Endodermal cell (in vitro differentiated cells): ENCODE measurements at regions not wholly inside any gene's neighbourhood (a gene's known extent, or its start where the extent isn't known, plus 50 kb on each side); places are given as distances from the start of the nearest gene placed in this dataset.

Experiments
- DNase-seq: peaks from one replicate; pipeline ENCODE4 v3.0.0-alpha.2; 2017
- H3K27ac ChIP-seq: 2 replicates; pipeline ENCODE4 v1.5.1; 2013; ENCODE audit warnings: mild to moderate bottlenecking, low read depth, low read length, moderate library complexity
- H3K27me3 ChIP-seq: 2 replicates; pipeline ENCODE4 v1.6.1; 2013; ENCODE audit warnings: mild to moderate bottlenecking, low read length, moderate library complexity; ENCODE audit not compliant: insufficient read depth, control insufficient read depth, poor library complexity, severe bottlenecking
- H3K36me3 ChIP-seq: 2 replicates; pipeline ENCODE4 v1.7.0; 2013; ENCODE audit warnings: mild to moderate bottlenecking, low read length, moderate library complexity; ENCODE audit not compliant: control insufficient read depth, insufficient read depth
- H3K4me1 ChIP-seq: one replicate; pipeline ENCODE4 v1.7.0; 2013; ENCODE audit warnings: low read length; ENCODE audit not compliant: control insufficient read depth, insufficient read depth
- H3K4me3 ChIP-seq: 2 replicates; pipeline ENCODE4 v1.5.1; 2013; ENCODE audit warnings: mild to moderate bottlenecking, low read length, moderate library complexity
- H3K9ac ChIP-seq: 2 replicates; pipeline ENCODE4 v1.6.1; 2013; ENCODE audit warnings: mild to moderate bottlenecking, low read length, moderate library complexity; ENCODE audit not compliant: poor library complexity, severe bottlenecking; ENCODE audit errors: extremely low read depth
- H3K9me3 ChIP-seq: 2 replicates; pipeline ENCODE4 v1.6.1; 2013; ENCODE audit warnings: mild to moderate bottlenecking, low read length, moderate library complexity; ENCODE audit not compliant: control insufficient read depth
- H3K27ac Mint-ChIP-seq: 2 replicates; pipeline ENCODE4 v1.8.0; 2020; ENCODE audit warnings: mixed read lengths
- H3K27me3 Mint-ChIP-seq: 2 replicates; pipeline ENCODE4 v1.8.0; 2021; ENCODE audit warnings: mild to moderate bottlenecking, mixed read lengths; ENCODE audit not compliant: insufficient read depth
- H3K36me3 Mint-ChIP-seq: 2 replicates; pipeline ENCODE4 v1.8.0; 2020; ENCODE audit warnings: low read depth, mixed read lengths
- H3K4me1 Mint-ChIP-seq: 2 replicates; pipeline ENCODE4 v1.8.0; 2020; ENCODE audit warnings: mixed read lengths
- H3K4me3 Mint-ChIP-seq: 2 replicates; pipeline ENCODE4 v1.8.0; 2020; ENCODE audit warnings: mild to moderate bottlenecking, moderate library complexity, mixed read lengths
- H3K9me3 Mint-ChIP-seq: 2 replicates; pipeline ENCODE4 v1.8.0; 2020; ENCODE audit warnings: mild to moderate bottlenecking, mixed read lengths
- CTCF ChIP-seq: fragments of 200-600 bp; sonication (generic); conservative IDR thresholded peaks from 2 replicates; pipeline ENCODE4 v1.5.0; 2021; ENCODE audit warnings: antibody characterized with exemption, mild to moderate bottlenecking
- WGBS, 2 experiments: methylation state at CpG; one replicate each; pipeline versions ENCODE4 v1.1.5 to v1.1.7; 2013; ENCODE audit warnings: missing lambda C conversion rate in 2 of 2, mixed read lengths in 1 of 2; ENCODE audit not compliant: insufficient coverage in 1 of 2, insufficient read length in 1 of 2; 5-methylcytosine and 5-hydroxymethylcytosine counted together

- no peaks in the 10 kb centered on the region for H3K27me3 ChIP-seq
- Mint-ChIP-seq H3K27me3 (no peaks in the 10 kb centered on the region), H3K36me3 (no peaks in the 10 kb centered on the region), H3K9me3 (no peaks in the 10 kb centered on the region), H3K4me3 (no peak overlapping the region), H3K27ac (no peak overlapping the region), H3K4me1 (no peaks in the 10 kb centered on the region)
- no peaks in the 10 kb centered on the region for H3K9me3 ChIP-seq
- DNase-seq, result no peak
- H3K36me3 ChIP-seq, result no peaks in the 10 kb centered on the region
- no peak for TF ChIP-seq CTCF
- no peak overlapping the region for H3K9ac ChIP-seq
- no peak overlapping the region for H3K27ac ChIP-seq
- H3K4me3 ChIP-seq, result no peak overlapping the region
- WGBS, 2 experiments, result 89% methylated on average over 3 of the region's 3 CpGs; no CpG with 5 or more reads in 1 of the 2 experiments
- H3K4me1 ChIP-seq, result no peaks in the 10 kb centered on the region
Measured at GRCh38 chr3:104367000-104367399, 999.7 kb upstream of the ALCAM start.

GRCh38 chr3:104368760-104369159 is 997.9 kb upstream of the ALCAM start:
- no peak overlapping the region for H3K4me3 Mint-ChIP-seq
- Histone ChIP-seq H3K9ac (no peak overlapping the region), H3K4me1 (no peaks in the 10 kb centered on the region), H3K36me3 (no peaks in the 10 kb centered on the region), H3K9me3 (no peaks in the 10 kb centered on the region), H3K4me3 (no peak overlapping the region), H3K27ac (no peak overlapping the region), H3K27me3 (no peaks in the 10 kb centered on the region)
- no peaks in the 10 kb centered on the region for H3K4me1 Mint-ChIP-seq
- no peak for TF ChIP-seq CTCF
- H3K36me3 Mint-ChIP-seq, result no peaks in the 10 kb centered on the region
- no peak overlapping the region for H3K27ac Mint-ChIP-seq
- H3K9me3 Mint-ChIP-seq, result peaks cover 2% of the 10 kb centered on the region
- no peaks in the 10 kb centered on the region for H3K27me3 Mint-ChIP-seq
- DNase-seq, result no peak

- no peaks in the 10 kb centered on the region for H3K9me3 ChIP-seq
- H3K4me3 ChIP-seq, result no peak overlapping the region
- Mint-ChIP-seq H3K36me3 (no peaks in the 10 kb centered on the region), H3K4me3 (no peak overlapping the region), H3K27me3 (no peaks in the 10 kb centered on the region), H3K4me1 (no peaks in the 10 kb centered on the region), H3K27ac (no peak overlapping the region), H3K9me3 (peaks cover 8% of the 10 kb centered on the region)
- no peak overlapping the region for H3K27ac ChIP-seq
- 90 to 96% methylated on average over 3 of the region's 3 CpGs for WGBS, 2 experiments
- H3K4me1 ChIP-seq, result no peaks in the 10 kb centered on the region
- no peaks in the 10 kb centered on the region for H3K27me3 ChIP-seq
- no peak for DNase-seq
- H3K36me3 ChIP-seq, result no peaks in the 10 kb centered on the region
- no peak for TF ChIP-seq CTCF
- no peak overlapping the region for H3K9ac ChIP-seq
Measured at GRCh38 chr3:104385421-104385820, 981.3 kb upstream of the ALCAM start.
